Lower lobe of right lung (tissue), 2 donors: ENCODE measurements at regions not wholly inside any gene's neighbourhood (a gene's known extent, or its start where the extent isn't known, plus 50 kb on each side); places are given as distances from the start of the nearest gene placed in this dataset.
A peak's percentile ranks its signal among the peaks of the same experiment; 100 is the strongest.

Experiments
- ATAC-seq, 2 donors: fragments of 200-7000 bp; cut with Tn5 transposase; one replicate each; pipeline ENCODE4 v1.9.1; 2020 to 2022; ENCODE audit warnings: mild to moderate bottlenecking in 2 of 2, moderate library complexity in 2 of 2
- DNase-seq: peaks from one replicate; pipeline ENCODE4 v3.0.0-alpha.2; 2020
- H3K27ac ChIP-seq: fragments of 200-600 bp; one replicate; pipeline ENCODE4 v1.8.0; 2022
- H3K27me3 ChIP-seq: fragments of 200-600 bp; one replicate; pipeline ENCODE4 v1.8.0; 2022; ENCODE audit warnings: low read depth
- H3K36me3 ChIP-seq: fragments of 200-600 bp; one replicate; pipeline ENCODE4 v1.8.0; 2022; ENCODE audit warnings: mild to moderate bottlenecking
- H3K4me1 ChIP-seq: fragments of 200-600 bp; one replicate; pipeline ENCODE4 v1.8.0; 2022
- H3K4me3 ChIP-seq: fragments of 200-600 bp; one replicate; pipeline ENCODE4 v1.8.0; 2022; ENCODE audit warnings: mild to moderate bottlenecking
- H3K9me3 ChIP-seq: fragments of 200-600 bp; one replicate; pipeline ENCODE4 v1.8.0; 2022
- CTCF ChIP-seq: fragments of 200-600 bp; IDR thresholded peaks from one replicate; pipeline ENCODE4 v1.8.0; 2022; ENCODE audit warnings: antibody characterized with exemption, mild to moderate bottlenecking
- intact Hi-C: fragments of 100-400 bp; cut with DNase I; formaldehyde crosslinking; loops from one replicate; pipeline ENCODE4 v1.11.0; 2022
- donor health status: DM: no; HTN: yes; CAD: no; lungs with severe emphysema.

- no peaks in the 10 kb centered on the region for H3K27me3 ChIP-seq
- no peak overlapping the region for H3K4me3 ChIP-seq
- H3K36me3 ChIP-seq: no peaks in the 10 kb centered on the region
- ATAC-seq (peak in 1 of 2 donors; percentile 39), DNase-seq (no peak)
- H3K9me3 ChIP-seq: no peaks in the 10 kb centered on the region
- intact Hi-C loops: no loop called here
- no peak overlapping the region for H3K27ac ChIP-seq
- peaks cover 6% of the 10 kb centered on the region for H3K4me1 ChIP-seq
- no peak for TF ChIP-seq CTCF
These were observed 716.8 kb downstream of the LRFN5 start for GRCh38 chr14:42323426-42323825.

GRCh38 chr14:42322531-42323284 is 716.0 kb downstream of the LRFN5 start:
- TF ChIP-seq CTCF: no peak
- no peak overlapping the region for H3K27ac ChIP-seq
- intact Hi-C loops: no loop called here
- no peaks in the 10 kb centered on the region for H3K27me3 ChIP-seq
- H3K4me3 ChIP-seq: no peak overlapping the region
- no peak for DNase-seq
- no peaks in the 10 kb centered on the region for H3K9me3 ChIP-seq
- peaks cover 6% of the 10 kb centered on the region for H3K4me1 ChIP-seq
- no peaks in the 10 kb centered on the region for H3K36me3 ChIP-seq
- peak; percentile 52 to 72 for ATAC-seq

- Histone ChIP-seq H3K27ac (no peak overlapping the region), H3K4me1 (peaks cover 6% of the 10 kb centered on the region), H3K9me3 (no peaks in the 10 kb centered on the region), H3K36me3 (no peaks in the 10 kb centered on the region), H3K4me3 (no peak overlapping the region), H3K27me3 (no peaks in the 10 kb centered on the region)
- DNase-seq (no peak), ATAC-seq (no peak)
- TF ChIP-seq CTCF: no peak
- intact Hi-C loops: no loop called here
These were observed 713.3 kb downstream of the LRFN5 start for GRCh38 chr14:42319996-42320395.

GRCh38 chr14:42316693-42317092 is 710.0 kb downstream of the LRFN5 start:
- H3K27me3 ChIP-seq: no peaks in the 10 kb centered on the region
- H3K36me3 ChIP-seq: no peaks in the 10 kb centered on the region
- TF ChIP-seq CTCF: no peak
- no peak for ATAC-seq
- intact Hi-C loops: no loop called here
- no peak overlapping the region for H3K27ac ChIP-seq
- H3K9me3 ChIP-seq: no peaks in the 10 kb centered on the region
- H3K4me3 ChIP-seq: no peak overlapping the region
- no peak for DNase-seq
- H3K4me1 ChIP-seq: no peaks in the 10 kb centered on the region

GRCh38 chr14:42311876-42312275 is 705.2 kb downstream of the LRFN5 start:
- no peak for DNase-seq
- no peak overlapping the region for H3K4me3 ChIP-seq
- H3K4me1 ChIP-seq: no peaks in the 10 kb centered on the region
- H3K9me3 ChIP-seq: peaks cover 12% of the 10 kb centered on the region
- no peak overlapping the region for H3K27ac ChIP-seq
- intact Hi-C loops: no loop called here
- ATAC-seq: no peak
- no peaks in the 10 kb centered on the region for H3K27me3 ChIP-seq
- H3K36me3 ChIP-seq: no peaks in the 10 kb centered on the region
- no peak for TF ChIP-seq CTCF
